ENCODE measurements at regions not wholly inside any gene's neighbourhood (a gene's known extent, or its start where the extent isn't known, plus 50 kb on each side); places are given as distances from the start of the nearest gene placed in this dataset.

DNA sequence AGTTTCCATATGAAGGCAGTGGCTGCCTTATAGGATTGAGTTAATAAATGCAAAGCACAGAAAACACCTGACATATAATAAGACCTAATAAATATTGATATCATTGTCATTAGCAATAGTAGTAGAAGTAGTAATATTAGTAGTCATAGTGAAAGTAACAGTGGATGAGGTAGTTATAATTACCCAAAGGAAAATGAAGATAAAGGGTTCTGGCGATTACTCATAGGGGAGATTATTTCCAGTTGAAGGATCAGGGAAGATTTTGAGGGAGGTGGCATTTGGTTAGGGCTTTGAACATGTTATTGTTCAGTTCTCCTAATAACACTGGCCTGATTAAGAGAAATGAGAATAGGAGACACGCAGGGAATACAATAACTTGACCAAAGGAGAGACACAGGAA, 131.9 kb upstream of the GPRIN3 start:
- TF ChIP-seq POLR2A (IDR thresholded peaks at IDR 0.05; ENCODE audit: low read length): no peak
- TF ChIP-seq GATA1 (IDR thresholded peaks at IDR 0.05; ENCODE audit: low read depth, low read length): no peak

Measured in erythroblast (primary cell).